Mesenteric fat pad (tissue), 1 donor: ENCODE measurements at regions not wholly inside any gene's neighbourhood (a gene's known extent, or its start where the extent isn't known, plus 50 kb on each side); places are given as distances from the start of the nearest gene placed in this dataset.

Source experiments
- DNase-seq: peaks from one replicate; pipeline ENCODE4 v3.0.0-alpha.2; 2020; ENCODE audit warnings: low spot score
- donor health status: DM: yes; HTN: yes; CAD: no.

GRCh38 chr7:84629640-84630318 is 435.2 kb upstream of the SEMA3A start:
- no peak for DNase-seq

- no peak for DNase-seq
These were observed 434.6 kb upstream of the SEMA3A start for GRCh38 chr7:84629216-84629615.

DNA sequence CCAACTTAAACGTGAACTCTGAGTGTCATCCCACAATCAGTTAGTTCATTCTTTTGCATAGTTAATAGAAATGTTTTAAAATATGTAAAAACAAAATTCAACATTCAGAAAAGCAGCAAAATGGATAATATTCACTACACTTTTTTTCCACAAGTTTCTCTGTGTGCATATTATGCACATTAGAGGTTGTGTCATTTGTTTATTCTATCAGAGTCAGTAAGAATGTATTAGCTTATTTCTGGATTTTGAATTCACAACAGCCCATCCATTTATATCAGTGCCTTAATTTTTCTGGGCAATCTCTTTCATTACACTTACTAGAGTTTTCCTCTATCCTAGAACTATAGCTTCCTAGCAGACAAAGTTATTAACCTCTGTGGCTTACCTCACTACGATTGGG is 432.7 kb upstream of the SEMA3A start:
- no peak for DNase-seq

DNA sequence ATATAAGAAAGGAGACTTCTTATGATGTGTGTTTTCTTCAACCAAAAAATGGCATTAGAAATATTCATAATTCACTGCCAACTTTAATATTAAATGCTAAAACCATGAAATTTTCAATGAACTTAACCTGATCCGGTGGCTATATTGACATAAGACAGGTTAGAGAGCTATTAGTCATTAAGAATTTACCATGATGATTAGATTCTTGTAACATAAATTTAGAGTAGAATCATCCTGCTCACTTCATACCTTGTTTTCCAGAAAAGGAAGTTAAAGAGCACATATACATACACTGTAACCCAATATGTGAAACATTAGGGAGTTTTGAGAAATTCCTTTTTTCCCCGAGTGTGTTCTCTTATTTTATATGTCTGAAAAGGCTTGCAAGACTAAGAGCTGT is 430.3 kb upstream of the SEMA3A start:
- DNase-seq, result no peak

DNA sequence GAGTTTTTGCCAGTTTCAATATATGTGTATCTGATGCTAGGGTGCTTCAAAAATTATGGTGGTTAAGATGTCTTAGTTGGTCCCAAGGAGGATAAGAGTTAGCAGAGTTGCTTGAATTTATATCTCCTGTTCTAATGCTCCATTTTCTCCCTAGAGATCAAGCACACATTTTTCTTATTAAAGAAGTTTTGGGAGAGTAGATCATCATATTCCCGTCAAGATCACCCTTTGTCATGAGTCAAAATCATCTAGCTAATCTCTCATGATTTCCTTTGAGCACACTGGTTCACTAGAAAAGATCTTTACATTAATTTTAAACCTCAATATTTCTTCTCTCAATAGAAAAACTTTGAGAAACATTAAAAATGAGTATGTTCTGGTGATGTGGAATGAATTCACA is 429.9 kb upstream of the SEMA3A start:
- DNase-seq, result no peak

GRCh38 chr7:84617265-84618030 is 422.9 kb upstream of the SEMA3A start:
- no peak for DNase-seq

GRCh38 chr7:84614821-84615501 is 420.4 kb upstream of the SEMA3A start:
- no peak for DNase-seq

- DNase-seq, result no peak
These were observed 418.5 kb upstream of the SEMA3A start for GRCh38 chr7:84612981-84613681.

DNA sequence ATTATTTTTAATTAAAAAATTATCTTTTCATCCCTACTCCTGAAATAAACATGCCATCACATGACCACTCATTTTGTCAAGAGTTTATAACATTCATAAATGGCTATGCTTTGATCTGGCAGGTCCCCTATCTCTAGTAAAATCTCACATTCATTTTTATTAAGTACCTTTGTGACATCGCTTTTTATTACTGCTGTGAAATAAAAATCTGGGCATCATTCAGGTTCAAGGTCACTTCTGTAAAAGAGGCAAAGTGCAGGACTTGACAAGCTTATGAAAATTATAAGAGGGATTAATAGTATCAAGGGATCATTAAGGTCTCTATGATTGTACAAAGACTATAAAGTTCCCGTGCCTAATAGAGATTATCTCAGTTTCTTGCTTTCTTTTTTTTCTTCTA is 416.8 kb upstream of the SEMA3A start:
- DNase-seq, result no peak

DNA sequence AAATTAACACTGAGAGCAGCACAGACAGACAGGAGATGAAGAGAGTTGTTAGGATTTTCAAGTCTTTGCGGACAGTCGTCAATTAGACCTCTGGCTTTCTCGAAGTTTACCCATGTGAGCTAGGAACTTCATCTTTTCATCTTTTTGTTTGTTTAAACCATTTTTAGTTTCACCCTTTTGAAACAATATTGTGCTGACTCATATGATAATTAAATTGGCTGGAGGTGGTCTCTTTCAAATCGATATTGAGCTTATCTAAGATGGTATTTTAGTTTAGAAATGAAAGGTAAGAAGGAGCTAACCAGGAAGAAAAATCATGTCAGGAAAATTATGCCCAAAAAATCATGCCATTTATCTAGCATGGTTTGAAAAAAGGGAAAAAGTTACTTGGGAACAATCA is 415.8 kb upstream of the SEMA3A start:
- no peak for DNase-seq

DNA sequence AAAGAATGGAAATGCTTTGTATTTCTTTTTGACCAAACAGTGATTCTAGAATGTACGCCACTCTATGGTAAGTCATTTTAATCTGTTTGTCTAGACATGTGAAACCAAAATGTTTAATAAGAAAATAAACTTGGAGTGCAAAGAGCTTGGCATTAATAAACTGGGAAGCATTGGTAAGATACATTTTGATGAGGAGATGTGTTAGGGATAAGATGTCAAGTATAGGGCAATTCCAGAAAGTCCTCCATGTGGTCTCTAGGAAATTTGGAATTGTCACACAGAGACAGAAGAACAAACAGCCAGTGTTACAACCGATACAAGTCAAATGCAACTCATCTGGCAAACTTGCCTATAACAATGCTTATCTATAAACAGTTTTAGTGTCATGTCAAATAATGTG is 410.7 kb upstream of the SEMA3A start:
- no peak for DNase-seq

GRCh38 chr7:84603545-84603944 is 409.0 kb upstream of the SEMA3A start:
- no peak for DNase-seq

- no peak for DNase-seq
These were observed 400.4 kb upstream of the SEMA3A start for GRCh38 chr7:84595026-84595425.

GRCh38 chr7:84591897-84592296 is 397.3 kb upstream of the SEMA3A start:
- no peak for DNase-seq

- no peak for DNase-seq
These were observed 394.4 kb upstream of the SEMA3A start for GRCh38 chr7:84589012-84589411.

- no peak for DNase-seq
These were observed 388.7 kb upstream of the SEMA3A start for GRCh38 chr7:84583331-84583730.

DNA sequence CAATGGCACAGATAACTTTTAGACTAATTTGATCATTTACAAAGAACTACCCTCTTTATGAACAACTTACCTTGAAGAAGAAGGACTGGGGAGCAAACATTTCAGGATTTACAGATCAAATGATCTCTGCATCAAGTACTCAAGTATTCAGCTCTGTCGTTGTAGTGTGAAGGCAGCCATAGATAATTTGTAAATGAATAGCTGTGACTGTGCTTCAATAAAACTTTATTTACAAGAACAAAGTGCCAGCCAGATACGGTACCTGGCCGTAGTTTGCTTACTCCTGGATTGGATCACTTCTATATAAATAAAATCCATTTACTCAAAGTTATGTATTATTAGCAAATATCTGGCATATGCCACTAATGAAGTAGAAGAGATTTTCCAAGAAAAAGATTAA is 388.2 kb upstream of the SEMA3A start:
- no peak for DNase-seq

DNA sequence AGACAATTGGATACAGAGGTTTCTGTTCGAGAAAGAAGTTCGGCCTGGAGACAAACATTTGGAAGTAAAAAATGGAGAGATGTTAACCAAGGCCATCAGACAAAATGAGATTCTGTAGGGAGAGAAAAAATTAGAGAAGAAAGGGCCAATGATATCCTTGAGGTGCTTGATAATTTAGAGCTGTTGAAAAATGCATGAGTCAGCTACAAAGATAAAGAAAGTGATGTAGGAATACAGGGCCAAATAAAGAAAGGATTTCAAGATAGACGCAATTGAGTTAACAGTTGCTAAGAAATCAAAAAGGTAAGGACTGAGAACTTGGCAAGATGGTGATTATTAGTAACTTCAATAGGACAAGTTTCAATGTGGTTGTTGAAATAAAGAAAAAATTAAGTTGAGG is 384.2 kb upstream of the SEMA3A start:
- DNase-seq, result no peak

GRCh38 chr7:84568781-84569180 is 374.2 kb upstream of the SEMA3A start:
- DNase-seq, result no peak

GRCh38 chr7:84565345-84566074 is 370.9 kb upstream of the SEMA3A start:
- no peak for DNase-seq

GRCh38 chr7:84553711-84554110 is 359.1 kb upstream of the SEMA3A start:
- DNase-seq, result no peak
